OCI-LY3 (cell line): ENCODE measurements at regions not wholly inside any gene's neighbourhood (a gene's known extent, or its start where the extent isn't known, plus 50 kb on each side); places are given as distances from the start of the nearest gene placed in this dataset.

ENCODE experiments used
- H2AFZ ChIP-seq: fragments of 200-600, 300-600 bp; shearing (Covaris generic); 2 replicates; pipeline ENCODE4 v1.6.0; 2014; ENCODE audit warnings: antibody characterized with exemption, low read depth, low read length
- H3K27ac ChIP-seq: fragments of 200-600, 300-600 bp; sonication (generic); 2 replicates; pipeline ENCODE4 v1.5.1; 2014; ENCODE audit warnings: mild to moderate bottlenecking, low read length, moderate library complexity, mixed read lengths
- H3K27me3 ChIP-seq: fragments of 200-600, 300-600 bp; sonication (generic); 2 replicates; pipeline ENCODE4 v1.6.1; 2014; ENCODE audit warnings: low read depth, low read length, mixed read lengths
- H3K36me3 ChIP-seq: fragments of 200-600, 300-600 bp; sonication (generic); replicated peaks from 2 replicates; pipeline ENCODE3; 2014; ENCODE audit warnings: low read depth, low read length, mixed read lengths
- H3K4me1 ChIP-seq: fragments of 300-600, 200-600 bp; sonication (generic); 2 replicates; pipeline ENCODE4 v1.6.1; 2014; ENCODE audit warnings: low read length, mixed read lengths
- H3K4me2 ChIP-seq: fragments of 200-600, 300-600 bp; sonication (generic); 2 replicates; pipeline ENCODE4 v1.6.1; 2014; ENCODE audit warnings: low read length, mixed read lengths
- H3K4me3 ChIP-seq: fragments of 300-600, 200-600 bp; sonication (generic); 2 replicates; pipeline ENCODE4 v1.5.1; 2014; ENCODE audit warnings: antibody characterized with exemption, mild to moderate bottlenecking, low read length, moderate library complexity
- H3K79me2 ChIP-seq: fragments of 300-600, 200-600 bp; shearing (Covaris generic); 2 replicates; pipeline ENCODE4 v1.6.1; 2014; ENCODE audit warnings: mild to moderate bottlenecking, low read length, mixed read lengths
- H3K9ac ChIP-seq: fragments of 300-600, 200-600 bp; shearing (Covaris generic); 2 replicates; pipeline ENCODE4 v1.6.0; 2014; ENCODE audit warnings: mild to moderate bottlenecking, low read length, moderate library complexity
- H3K9me3 ChIP-seq: fragments of 200-600, 300-600 bp; shearing (Covaris generic); 2 replicates; pipeline ENCODE4 v1.6.1; 2014; ENCODE audit warnings: low read length, mixed read lengths; ENCODE audit not compliant: insufficient read depth
- H4K20me1 ChIP-seq: fragments of 200-600, 300-600 bp; sonication (generic); 2 replicates; pipeline ENCODE4 v1.6.1; 2016; ENCODE audit warnings: low read length, mixed read lengths; ENCODE audit not compliant: insufficient read depth
- CTCF ChIP-seq: fragments of 200-600, 300-600 bp; sonication (generic); IDR thresholded peaks from 2 replicates; pipeline ENCODE4 v1.5.1; 2014; ENCODE audit warnings: antibody characterized with exemption, low read length, low read depth
- EZH2phosphoT487 ChIP-seq: fragments of 200-600 bp; shearing (Covaris generic); IDR thresholded peaks from 2 replicates; pipeline ENCODE4 v1.6.1; 2018; ENCODE audit warnings: antibody characterized with exemption, mixed run types, low read depth

GRCh38 chr5:123880875-123881274, 368.9 kb downstream of the CSNK1G3 start:
- H3K4me2 ChIP-seq: no peak overlapping the region
- H3K4me1 ChIP-seq: 0 out of 2 replicates have a peak, but pooled peaks cover 3% of the 10 kb centered on the region
- H3K9me3 ChIP-seq: no peaks in the 10 kb centered on the region
- H3K36me3 ChIP-seq: no peaks in the 10 kb centered on the region
- no peaks in the 10 kb centered on the region for H3K27me3 ChIP-seq
- no peak overlapping the region for H2AFZ ChIP-seq
- H3K4me3 ChIP-seq: no peak overlapping the region
- no peaks in the 10 kb centered on the region for H3K79me2 ChIP-seq
- no peak for TF ChIP-seq EZH2phosphoT487
- TF ChIP-seq CTCF: no peak
- H4K20me1 ChIP-seq: no peaks in the 10 kb centered on the region
- H3K27ac ChIP-seq: no peak overlapping the region
- no peak overlapping the region for H3K9ac ChIP-seq

- no peak overlapping the region for H3K27ac ChIP-seq
- no peaks in the 10 kb centered on the region for H3K27me3 ChIP-seq
- no peak for TF ChIP-seq EZH2phosphoT487
- no peak for TF ChIP-seq CTCF
- H3K4me1 ChIP-seq: 0 out of 2 replicates have a peak, but pooled peaks cover 3% of the 10 kb centered on the region
- no peaks in the 10 kb centered on the region for H3K36me3 ChIP-seq
- H3K9ac ChIP-seq: no peak overlapping the region
- no peaks in the 10 kb centered on the region for H3K79me2 ChIP-seq
- H3K4me3 ChIP-seq: no peak overlapping the region
- no peaks in the 10 kb centered on the region for H3K9me3 ChIP-seq
- no peak overlapping the region for H3K4me2 ChIP-seq
- no peaks in the 10 kb centered on the region for H4K20me1 ChIP-seq
- no peak overlapping the region for H2AFZ ChIP-seq
These were observed 367.1 kb downstream of the CSNK1G3 start for GRCh38 chr5:123879071-123879470.

- H4K20me1 ChIP-seq: no peaks in the 10 kb centered on the region
- no peak overlapping the region for H3K4me3 ChIP-seq
- no peaks in the 10 kb centered on the region for H3K9me3 ChIP-seq
- no peak overlapping the region for H3K9ac ChIP-seq
- no peak overlapping the region for H3K4me2 ChIP-seq
- H3K79me2 ChIP-seq: no peaks in the 10 kb centered on the region
- H2AFZ ChIP-seq: no peak overlapping the region
- no peaks in the 10 kb centered on the region for H3K36me3 ChIP-seq
- H3K27me3 ChIP-seq: no peaks in the 10 kb centered on the region
- no peak overlapping the region for H3K27ac ChIP-seq
- TF ChIP-seq CTCF (no peak), EZH2phosphoT487 (no peak)
- H3K4me1 ChIP-seq: no peaks in the 10 kb centered on the region
These were observed 364.4 kb downstream of the CSNK1G3 start for GRCh38 chr5:123876276-123876790.

- H3K79me2 ChIP-seq: no peaks in the 10 kb centered on the region
These were observed 363.7 kb downstream of the CSNK1G3 start for GRCh38 chr5:123875561-123876275.

More at GRCh38 chr5:123875561-123876275, 363.7 kb downstream of the CSNK1G3 start:
- H2AFZ ChIP-seq: no peak overlapping the region
- no peaks in the 10 kb centered on the region for H4K20me1 ChIP-seq
- no peaks in the 10 kb centered on the region for H3K36me3 ChIP-seq
- no peak overlapping the region for H3K4me2 ChIP-seq
- no peak overlapping the region for H3K4me3 ChIP-seq
- no peak overlapping the region for H3K9ac ChIP-seq
- TF ChIP-seq CTCF (no peak), EZH2phosphoT487 (no peak)
- H3K9me3 ChIP-seq: no peaks in the 10 kb centered on the region
- no peaks in the 10 kb centered on the region for H3K4me1 ChIP-seq
- H3K27me3 ChIP-seq: no peaks in the 10 kb centered on the region
- no peak overlapping the region for H3K27ac ChIP-seq
